ENCODE measurements at regions not wholly inside any gene's neighbourhood (a gene's known extent, or its start where the extent isn't known, plus 50 kb on each side); places are given as distances from the start of the nearest gene placed in this dataset.

- no peaks in the 10 kb centered on the region for H3K9me3 ChIP-seq (ENCODE audit: insufficient read depth, low read length)
- peak; percentile 8 for DNase-seq (ENCODE audit: low read depth, low spot score)
- TF ChIP-seq SUZ12 (IDR thresholded peaks at IDR 0.05; ENCODE audit: extremely low read depth, insufficient read depth, insufficient read length): no peak
- TF ChIP-seq ZNF274 (IDR thresholded peaks at IDR 0.05; ENCODE audit: low read depth, low read length): no peak
- TF ChIP-seq YY1 (IDR thresholded peaks at IDR 0.05; ENCODE audit: insufficient read depth, insufficient read length): no peak
- no peak overlapping the region for H3K4me3 ChIP-seq (ENCODE audit: insufficient read length, low read depth)
- H3K27me3 ChIP-seq (ENCODE audit: insufficient read depth, insufficient read length): no peaks in the 10 kb centered on the region
- no peaks in the 10 kb centered on the region for H3K36me3 ChIP-seq (ENCODE audit: insufficient read depth, insufficient read length, low read length)
- H3K9ac ChIP-seq (ENCODE audit: insufficient read length, low read depth): no peak overlapping the region
- H3K4me1 ChIP-seq (ENCODE audit: insufficient read depth, insufficient read length): no peaks in the 10 kb centered on the region
Observed at GRCh38 chr13:103926118-103926517, 859.9 kb upstream of the SLC10A2 start.

- no peaks in the 10 kb centered on the region for H3K36me3 ChIP-seq (ENCODE audit: insufficient read depth, insufficient read length, low read length)
- no peaks in the 10 kb centered on the region for H3K4me1 ChIP-seq (ENCODE audit: insufficient read depth, insufficient read length)
- H3K9ac ChIP-seq (ENCODE audit: insufficient read length, low read depth): no peak overlapping the region
- no peaks in the 10 kb centered on the region for H3K27me3 ChIP-seq (ENCODE audit: insufficient read depth, insufficient read length)
- no peaks in the 10 kb centered on the region for H3K9me3 ChIP-seq (ENCODE audit: insufficient read depth, low read length)
- no peak for DNase-seq (ENCODE audit: low read depth, low spot score)
- TF ChIP-seq SUZ12 (IDR thresholded peaks at IDR 0.05; ENCODE audit: extremely low read depth, insufficient read depth, insufficient read length) (no peak), YY1 (IDR thresholded peaks at IDR 0.05; ENCODE audit: insufficient read depth, insufficient read length) (no peak), ZNF274 (IDR thresholded peaks at IDR 0.05; ENCODE audit: low read depth, low read length) (no peak)
- no peak overlapping the region for H3K4me3 ChIP-seq (ENCODE audit: insufficient read length, low read depth)
Observed at GRCh38 chr13:103908911-103909310, 842.7 kb upstream of the SLC10A2 start.

GRCh38 chr13:103908274-103908673, 842.1 kb upstream of the SLC10A2 start:
- TF ChIP-seq SUZ12 (IDR thresholded peaks at IDR 0.05; ENCODE audit: extremely low read depth, insufficient read depth, insufficient read length): no peak
- TF ChIP-seq YY1 (IDR thresholded peaks at IDR 0.05; ENCODE audit: insufficient read depth, insufficient read length): no peak
- TF ChIP-seq ZNF274 (IDR thresholded peaks at IDR 0.05; ENCODE audit: low read depth, low read length): no peak
- H3K27me3 ChIP-seq (ENCODE audit: insufficient read depth, insufficient read length): no peaks in the 10 kb centered on the region
- DNase-seq (ENCODE audit: low read depth, low spot score): no peak
- H3K4me1 ChIP-seq (ENCODE audit: insufficient read depth, insufficient read length): no peaks in the 10 kb centered on the region
- no peak overlapping the region for H3K4me3 ChIP-seq (ENCODE audit: insufficient read length, low read depth)
- H3K9ac ChIP-seq (ENCODE audit: insufficient read length, low read depth): no peak overlapping the region
- no peaks in the 10 kb centered on the region for H3K9me3 ChIP-seq (ENCODE audit: insufficient read depth, low read length)
- no peaks in the 10 kb centered on the region for H3K36me3 ChIP-seq (ENCODE audit: insufficient read depth, insufficient read length, low read length)

- Histone ChIP-seq H3K36me3 (ENCODE audit: insufficient read depth, insufficient read length, low read length) (no peaks in the 10 kb centered on the region), H3K9me3 (ENCODE audit: insufficient read depth, low read length) (no peaks in the 10 kb centered on the region), H3K27me3 (ENCODE audit: insufficient read depth, insufficient read length) (no peaks in the 10 kb centered on the region), H3K9ac (ENCODE audit: insufficient read length, low read depth) (no peak overlapping the region), H3K4me1 (ENCODE audit: insufficient read depth, insufficient read length) (no peaks in the 10 kb centered on the region), H3K4me3 (ENCODE audit: insufficient read length, low read depth) (no peak overlapping the region)
- DNase-seq (ENCODE audit: low read depth, low spot score): no peak
- TF ChIP-seq YY1 (IDR thresholded peaks at IDR 0.05; ENCODE audit: insufficient read depth, insufficient read length) (no peak), ZNF274 (IDR thresholded peaks at IDR 0.05; ENCODE audit: low read depth, low read length) (no peak), SUZ12 (IDR thresholded peaks at IDR 0.05; ENCODE audit: extremely low read depth, insufficient read depth, insufficient read length) (no peak)
Observed at GRCh38 chr13:103903790-103904189, 837.6 kb upstream of the SLC10A2 start.

- Histone ChIP-seq H3K4me1 (ENCODE audit: insufficient read depth, insufficient read length) (no peaks in the 10 kb centered on the region), H3K27me3 (ENCODE audit: insufficient read depth, insufficient read length) (no peaks in the 10 kb centered on the region), H3K9ac (ENCODE audit: insufficient read length, low read depth) (no peak overlapping the region), H3K9me3 (ENCODE audit: insufficient read depth, low read length) (no peaks in the 10 kb centered on the region), H3K4me3 (ENCODE audit: insufficient read length, low read depth) (no peak overlapping the region), H3K36me3 (ENCODE audit: insufficient read depth, insufficient read length, low read length) (no peaks in the 10 kb centered on the region)
- no peak for DNase-seq (ENCODE audit: low read depth, low spot score)
- TF ChIP-seq ZNF274 (IDR thresholded peaks at IDR 0.05; ENCODE audit: low read depth, low read length): no peak
- no peak for TF ChIP-seq YY1 (IDR thresholded peaks at IDR 0.05; ENCODE audit: insufficient read depth, insufficient read length)
- TF ChIP-seq SUZ12 (IDR thresholded peaks at IDR 0.05; ENCODE audit: extremely low read depth, insufficient read depth, insufficient read length): no peak
Observed at GRCh38 chr13:103898481-103898880, 832.3 kb upstream of the SLC10A2 start.

- H3K36me3 ChIP-seq (ENCODE audit: insufficient read depth, insufficient read length, low read length): no peaks in the 10 kb centered on the region
Observed at GRCh38 chr13:103895835-103896531, 829.8 kb upstream of the SLC10A2 start.

GRCh38 chr13:103894626-103895025, 828.4 kb upstream of the SLC10A2 start:
- no peak for DNase-seq (ENCODE audit: low read depth, low spot score)
- Histone ChIP-seq H3K4me3 (ENCODE audit: insufficient read length, low read depth) (no peak overlapping the region), H3K4me1 (ENCODE audit: insufficient read depth, insufficient read length) (no peaks in the 10 kb centered on the region), H3K36me3 (ENCODE audit: insufficient read depth, insufficient read length, low read length) (no peaks in the 10 kb centered on the region), H3K9me3 (ENCODE audit: insufficient read depth, low read length) (no peaks in the 10 kb centered on the region), H3K27me3 (ENCODE audit: insufficient read depth, insufficient read length) (no peaks in the 10 kb centered on the region), H3K9ac (ENCODE audit: insufficient read length, low read depth) (no peak overlapping the region)
- TF ChIP-seq ZNF274 (IDR thresholded peaks at IDR 0.05; ENCODE audit: low read depth, low read length) (no peak), SUZ12 (IDR thresholded peaks at IDR 0.05; ENCODE audit: extremely low read depth, insufficient read depth, insufficient read length) (no peak)

More at GRCh38 chr13:103895835-103896531, 829.8 kb upstream of the SLC10A2 start:
- TF ChIP-seq SUZ12 (IDR thresholded peaks at IDR 0.05; ENCODE audit: extremely low read depth, insufficient read depth, insufficient read length) (no peak), YY1 (IDR thresholded peaks at IDR 0.05; ENCODE audit: insufficient read depth, insufficient read length) (no peak), ZNF274 (IDR thresholded peaks at IDR 0.05; ENCODE audit: low read depth, low read length) (no peak)
- Histone ChIP-seq H3K4me1 (ENCODE audit: insufficient read depth, insufficient read length) (no peaks in the 10 kb centered on the region), H3K9ac (ENCODE audit: insufficient read length, low read depth) (no peak overlapping the region), H3K4me3 (ENCODE audit: insufficient read length, low read depth) (no peak overlapping the region), H3K27me3 (ENCODE audit: insufficient read depth, insufficient read length) (no peaks in the 10 kb centered on the region), H3K9me3 (ENCODE audit: insufficient read depth, low read length) (no peaks in the 10 kb centered on the region)
- DNase-seq (ENCODE audit: low read depth, low spot score): no peak
